Loucy (cell line): ENCODE measurements at regions not wholly inside any gene's neighbourhood (a gene's known extent, or its start where the extent isn't known, plus 50 kb on each side); places are given as distances from the start of the nearest gene placed in this dataset.

ENCODE experiments used
- CTCF ChIP-seq: fragments of 200-600 bp; sonication (generic); conservative IDR thresholded peaks from 2 replicates; pipeline ENCODE4 v1.5.1; 2014; ENCODE audit warnings: mild to moderate bottlenecking, antibody characterized with exemption, low read length
- EZH2phosphoT487 ChIP-seq: fragments of 200-600 bp; IDR thresholded peaks from 2 replicates; pipeline ENCODE4 v1.6.1; 2018; ENCODE audit warnings: antibody characterized with exemption, mild to moderate bottlenecking, moderate library complexity, borderline replicate concordance

DNA sequence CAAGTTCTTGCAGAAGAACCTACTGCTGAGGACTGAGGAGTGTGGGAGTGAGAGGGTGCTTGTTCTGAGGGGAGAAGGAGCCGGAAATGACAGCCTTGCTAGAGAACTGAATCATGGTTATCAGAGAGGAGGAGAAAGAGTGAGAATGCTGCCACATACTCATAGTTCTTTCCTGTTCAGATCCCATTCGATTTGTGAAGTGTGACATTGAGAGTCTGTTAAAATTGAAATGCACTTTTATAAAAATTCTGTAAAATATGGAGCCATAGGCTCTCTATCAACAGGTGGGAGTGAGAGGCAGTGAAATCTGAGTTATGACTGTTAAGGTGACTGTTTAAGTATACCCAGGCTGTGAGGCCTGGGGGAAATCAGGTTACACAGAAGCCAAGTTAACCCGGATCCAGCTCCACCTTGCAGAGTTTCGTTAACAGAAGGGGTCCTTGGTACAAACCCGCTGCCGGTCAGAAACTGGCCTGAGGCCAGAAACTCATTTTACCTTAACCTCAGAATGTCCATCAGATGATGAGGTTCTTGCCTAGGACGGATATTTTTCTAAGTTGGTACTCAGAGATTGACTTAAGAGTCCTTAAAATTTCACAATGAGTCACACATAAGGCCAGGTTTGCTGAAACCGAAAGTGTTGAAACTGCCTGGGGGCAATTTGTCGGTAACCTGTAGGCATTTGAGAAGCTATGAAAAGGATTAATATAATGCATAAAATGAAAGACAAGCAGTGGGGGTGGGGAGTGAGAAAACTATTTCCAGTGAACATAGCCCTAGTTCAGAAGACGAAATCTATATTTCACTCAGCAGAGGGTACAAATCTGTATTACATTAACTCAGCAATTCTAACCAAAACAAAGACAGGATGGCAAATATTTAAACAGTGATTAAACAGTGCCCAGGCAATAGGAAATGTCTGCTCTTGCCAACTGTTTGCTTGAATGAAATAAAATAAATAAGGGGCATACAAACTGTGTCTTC is 350.5 kb downstream of the KCNRG start:
- TF ChIP-seq CTCF: no peak
- no peak for TF ChIP-seq EZH2phosphoT487
